Heart right ventricle (tissue), 16 donors: ENCODE measurements at regions not wholly inside any gene's neighbourhood (a gene's known extent, or its start where the extent isn't known, plus 50 kb on each side); places are given as distances from the start of the nearest gene placed in this dataset.

Experiments used
- ATAC-seq, 8 donors: fragments of 200-7000 bp; cut with Tn5 transposase; one replicate each; pipeline ENCODE4 v1.9.1; 2020; ENCODE audit warnings: mild to moderate bottlenecking in 8 of 8, moderate library complexity in 8 of 8, moderate number of reproducible peaks in 1 of 8
- DNase-seq, 2 donors: peaks; one replicate each; pipeline ENCODE4 v3.0.0-alpha.2; 2020
- H3K27ac ChIP-seq, 10 donors: fragments of 200-600 bp; sonication (generic) in 2 of 10; one replicate each; pipeline versions ENCODE4 v1.5.0 to v1.8.0; 2020 to 2022; ENCODE audit warnings: mild to moderate bottlenecking in 3 of 10
- H3K27me3 ChIP-seq, 7 donors: fragments of 200-600 bp; one replicate each; pipeline ENCODE4 v1.8.0; 2021 to 2022; ENCODE audit warnings: mild to moderate bottlenecking in 2 of 7
- H3K36me3 ChIP-seq, 9 donors: fragments of 200-600 bp; sonication (generic) in 1 of 9; one replicate each; pipeline versions ENCODE4 v1.5.0 to v1.8.0; 2020 to 2022; ENCODE audit warnings: mild to moderate bottlenecking in 2 of 9
- H3K4me1 ChIP-seq, 9 donors: fragments of 200-600 bp; sonication (generic) in 1 of 9; one replicate each; pipeline versions ENCODE4 v1.5.0 to v1.8.0; 2020 to 2022; ENCODE audit warnings: mild to moderate bottlenecking in 4 of 9
- H3K4me3 ChIP-seq, 10 donors: fragments of 200-600 bp; sonication (generic) in 2 of 10; one replicate each; pipeline versions ENCODE4 v1.5.0 to v1.8.0; 2020 to 2022; ENCODE audit warnings: mild to moderate bottlenecking in 7 of 10, moderate library complexity in 2 of 10
- H3K9me3 ChIP-seq, 11 donors: fragments of 200-600 bp in 10 of 11; sonication (generic) in 2 of 11; one replicate each; pipeline versions ENCODE4 v1.5.0 to v1.8.0; 2013 to 2022; ENCODE audit warnings: mild to moderate bottlenecking in 2 of 11, control low read depth in 1 of 11, moderate library complexity in 1 of 11
- WGBS, 2 donors: extraction: QIAGEN DNeasy Blood & Tissue Kit; methylation state at CpG; one replicate each; pipeline ENCODE4 v1.1.7; 2013; ENCODE audit warnings: inconsistent platforms in 1 of 2; 5-methylcytosine and 5-hydroxymethylcytosine counted together
- intact Hi-C, 10 donors: fragments of 100-400 bp; cut with DNase I; formaldehyde crosslinking; loops; one replicate each; pipeline versions ENCODE4 v1.11.1 to v1.14.2; 2022
- TF ChIP-seq, protein P1 (sequence below), 9 donors: fragments of 200-600 bp; sonication (generic) in 2 of 9; IDR thresholded peaks; one replicate each; pipeline versions ENCODE4 v1.5.0 to v1.8.0; 2021 to 2022; ENCODE audit warnings: antibody characterized with exemption in 9 of 9, mild to moderate bottlenecking in 5 of 9, moderate library complexity in 1 of 9
- donor health status: Arrhythmogenic right ventricular cardiomyopathy.
- donor health status: ischemic (EF 13 %, LVEDD 7.1; RV severe dilation, severe dysfunction).
- donor health status: healthy with polysubstance abuse.
- donor health status: DM: no; HTN: yes; CAD: no.
- donor health status: DM: no; HTN: no; CAD: no.
- donor health status: ischemic (EF 25% LVEDD 6.9; RV normal size, moderate dysfunction).
- donor health status: ischemic (EF 25% LVEDD 5.7; RV mildly dilated, moderate dysfunction).
- donor health status: healthy.
- donor health status: DM: yes; HTN: yes; CAD: no.
- donor health status: Ischemic cardiomyopathy.
- donor health status: ischemic (EF 35%, LVEDD 5.7; RV mildly dilated, moderate dysfunction).
- donor health status: nonischemic (EF 11% LVEDD 7.7; RV severe dilation, severe dysfunction).
- donor health status: DM: yes; HTN: yes; CAD: no.
- donor health status: PGD.
- donor health status: ischemic (EF 29% LVEDD 5.4; RV normal size, mild dysfunction).
- donor health status: nonischemic (EF 23%, LVEDD 6.1; RV moderate dilation, normal function).

DNA sequence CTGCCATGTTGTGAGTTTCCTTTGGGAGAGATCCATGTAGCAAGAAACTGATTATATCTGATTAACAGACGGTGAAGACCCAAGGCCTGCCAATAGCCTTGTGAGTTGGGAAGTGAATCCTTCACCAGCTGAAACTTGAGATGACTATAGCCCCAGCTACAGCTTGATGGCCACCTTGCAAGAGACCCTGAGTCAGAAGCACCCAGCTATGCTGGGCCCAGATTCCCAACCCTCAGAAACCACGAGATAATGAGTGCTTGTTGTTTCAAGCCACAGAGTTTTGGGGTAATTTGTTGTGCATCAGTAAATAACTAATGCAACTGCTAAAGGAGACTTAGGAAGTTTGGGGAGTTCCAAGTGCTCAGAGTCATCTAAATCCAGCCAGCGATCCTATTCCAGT lies 80.3 kb downstream of the AVPR1A start:
- peaks cover 0 to 5% (median 0%) of the 10 kb centered on the region in 9 donors for H3K4me1 ChIP-seq
- H3K4me3 ChIP-seq = no peak overlapping the region
- intact Hi-C loops = loop anchor here in 1 of 10 donors (10.0 kb wide), 1 partner anchor 266 kb away; no protein-coding TSS in a partner anchor
- H3K27ac ChIP-seq = peak overlapping the region in 7 of 10 donors; percentile 5 to 61 (median 45)
- 72 to 82% methylated on average over 3 of the region's 3 CpGs for WGBS, 2 donors
- no peak for DNase-seq
- no peaks in the 10 kb centered on the region for H3K36me3 ChIP-seq
- no peaks in the 10 kb centered on the region for H3K27me3 ChIP-seq
- H3K9me3 ChIP-seq = no peaks in the 10 kb centered on the region
- TF ChIP-seq, protein P1, sequence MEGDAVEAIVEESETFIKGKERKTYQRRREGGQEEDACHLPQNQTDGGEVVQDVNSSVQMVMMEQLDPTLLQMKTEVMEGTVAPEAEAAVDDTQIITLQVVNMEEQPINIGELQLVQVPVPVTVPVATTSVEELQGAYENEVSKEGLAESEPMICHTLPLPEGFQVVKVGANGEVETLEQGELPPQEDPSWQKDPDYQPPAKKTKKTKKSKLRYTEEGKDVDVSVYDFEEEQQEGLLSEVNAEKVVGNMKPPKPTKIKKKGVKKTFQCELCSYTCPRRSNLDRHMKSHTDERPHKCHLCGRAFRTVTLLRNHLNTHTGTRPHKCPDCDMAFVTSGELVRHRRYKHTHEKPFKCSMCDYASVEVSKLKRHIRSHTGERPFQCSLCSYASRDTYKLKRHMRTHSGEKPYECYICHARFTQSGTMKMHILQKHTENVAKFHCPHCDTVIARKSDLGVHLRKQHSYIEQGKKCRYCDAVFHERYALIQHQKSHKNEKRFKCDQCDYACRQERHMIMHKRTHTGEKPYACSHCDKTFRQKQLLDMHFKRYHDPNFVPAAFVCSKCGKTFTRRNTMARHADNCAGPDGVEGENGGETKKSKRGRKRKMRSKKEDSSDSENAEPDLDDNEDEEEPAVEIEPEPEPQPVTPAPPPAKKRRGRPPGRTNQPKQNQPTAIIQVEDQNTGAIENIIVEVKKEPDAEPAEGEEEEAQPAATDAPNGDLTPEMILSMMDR (IDR thresholded peaks at IDR 0.05) = no peak
- no peak for ATAC-seq

DNA sequence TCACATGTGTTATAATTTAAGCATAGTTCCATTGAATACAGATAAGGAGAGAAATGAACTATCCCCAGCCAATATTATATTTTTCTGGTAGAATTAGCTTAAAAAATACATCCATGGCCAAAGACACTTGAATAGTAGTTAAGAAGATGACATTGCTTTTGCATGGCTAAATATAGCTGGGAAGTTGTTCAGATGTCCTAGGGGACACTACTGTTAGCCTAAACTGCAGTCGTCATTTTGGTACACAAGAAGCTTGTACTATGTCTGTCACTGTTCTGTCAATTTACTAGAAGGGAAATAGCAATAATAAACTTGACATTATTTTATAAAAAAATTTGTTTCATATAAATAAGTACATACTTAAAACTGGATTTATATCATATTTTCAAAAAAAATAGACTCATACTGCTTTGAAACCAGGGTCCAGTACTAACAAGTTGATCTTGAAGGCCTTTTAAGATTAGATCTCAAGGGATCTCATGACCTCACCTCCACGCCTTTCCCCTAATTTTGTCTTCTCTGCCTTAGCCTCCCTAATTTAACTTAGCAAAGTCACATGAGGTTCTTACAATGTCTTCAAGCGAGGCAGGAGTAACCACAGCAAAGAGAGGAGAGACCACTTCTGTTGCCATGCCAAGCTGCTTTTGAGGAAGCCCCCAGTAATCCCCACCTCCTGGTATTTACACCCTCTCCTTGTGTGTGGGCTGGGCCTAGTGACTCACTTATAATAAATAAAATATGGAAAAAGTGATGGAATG lies 81.0 kb downstream of the AVPR1A start:
- Histone ChIP-seq H3K9me3 (no peaks in the 10 kb centered on the region), H3K27me3 (no peaks in the 10 kb centered on the region), H3K4me3 (no peak overlapping the region), H3K36me3 (no peaks in the 10 kb centered on the region), H3K27ac (peak overlapping the region in 7 of 10 donors; percentile 5 to 61 (median 45)), H3K4me1 (peaks cover 0 to 5% (median 0%) of the 10 kb centered on the region in 9 donors)
- no peak for DNase-seq
- ATAC-seq = peak in 6 of 8 donors; percentile 66 to 89 (median 74)
- intact Hi-C loops = loop anchor here (5.0 to 10.0 kb wide), 8 partner anchors 253 to 635 kb away; no protein-coding TSS in a partner anchor
- TF ChIP-seq, protein P1 (IDR thresholded peaks at IDR 0.05) = no peak
- 64 to 75% methylated on average over 3 of the region's 3 CpGs for WGBS, 2 donors

GRCh38 chr12:63068857-63069442 lies 82.1 kb downstream of the AVPR1A start:
- ATAC-seq = peak in 1 of 8 donors; percentile 64
- 5 to 17% methylated on average over 2 of the region's 2 CpGs for WGBS, 2 donors
- Histone ChIP-seq H3K27me3 (no peaks in the 10 kb centered on the region), H3K4me1 (peaks cover 0 to 11% (median 4%) of the 10 kb centered on the region in 9 donors), H3K9me3 (no peaks in the 10 kb centered on the region), H3K36me3 (no peaks in the 10 kb centered on the region), H3K4me3 (no peak overlapping the region), H3K27ac (peak overlapping the region in 1 of 10 donors; percentile 23)
- peak in 1 of 2 donors; percentile 6 for DNase-seq
- intact Hi-C loops = loop anchor here in 9 of 10 donors (5.0 to 10.0 kb wide), 8 partner anchors 252 to 634 kb away; no protein-coding TSS in a partner anchor
- TF ChIP-seq, protein P1 (IDR thresholded peaks at IDR 0.05) = peak in 8 of 9 donors; percentile 30 to 73 (median 65)

- intact Hi-C loops = loop anchor here in 9 of 10 donors (5.0 to 10.0 kb wide), 8 partner anchors 249 to 632 kb away; no protein-coding TSS in a partner anchor
- TF ChIP-seq, protein P1 (IDR thresholded peaks at IDR 0.05) = no peak
- WGBS, 2 donors = 43 to 55% methylated on average over 4 of the region's 4 CpGs
- DNase-seq (no peak), ATAC-seq (no peak)
- H3K9me3 ChIP-seq = no peaks in the 10 kb centered on the region
- peaks cover 0 to 13% (median 4%) of the 10 kb centered on the region in 9 donors for H3K4me1 ChIP-seq
- H3K36me3 ChIP-seq = no peaks in the 10 kb centered on the region
- H3K27me3 ChIP-seq = no peaks in the 10 kb centered on the region
- no peak overlapping the region for H3K4me3 ChIP-seq
- H3K27ac ChIP-seq = no peak overlapping the region
Observed at GRCh38 chr12:63066782-63067181, 84.2 kb downstream of the AVPR1A start.
